ENCODE measurements at regions not wholly inside any gene's neighbourhood (a gene's known extent, or its start where the extent isn't known, plus 50 kb on each side); places are given as distances from the start of the nearest gene placed in this dataset.

- TF ChIP-seq, protein P1, sequence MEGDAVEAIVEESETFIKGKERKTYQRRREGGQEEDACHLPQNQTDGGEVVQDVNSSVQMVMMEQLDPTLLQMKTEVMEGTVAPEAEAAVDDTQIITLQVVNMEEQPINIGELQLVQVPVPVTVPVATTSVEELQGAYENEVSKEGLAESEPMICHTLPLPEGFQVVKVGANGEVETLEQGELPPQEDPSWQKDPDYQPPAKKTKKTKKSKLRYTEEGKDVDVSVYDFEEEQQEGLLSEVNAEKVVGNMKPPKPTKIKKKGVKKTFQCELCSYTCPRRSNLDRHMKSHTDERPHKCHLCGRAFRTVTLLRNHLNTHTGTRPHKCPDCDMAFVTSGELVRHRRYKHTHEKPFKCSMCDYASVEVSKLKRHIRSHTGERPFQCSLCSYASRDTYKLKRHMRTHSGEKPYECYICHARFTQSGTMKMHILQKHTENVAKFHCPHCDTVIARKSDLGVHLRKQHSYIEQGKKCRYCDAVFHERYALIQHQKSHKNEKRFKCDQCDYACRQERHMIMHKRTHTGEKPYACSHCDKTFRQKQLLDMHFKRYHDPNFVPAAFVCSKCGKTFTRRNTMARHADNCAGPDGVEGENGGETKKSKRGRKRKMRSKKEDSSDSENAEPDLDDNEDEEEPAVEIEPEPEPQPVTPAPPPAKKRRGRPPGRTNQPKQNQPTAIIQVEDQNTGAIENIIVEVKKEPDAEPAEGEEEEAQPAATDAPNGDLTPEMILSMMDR (conservative IDR thresholded peaks at IDR 0.05; ENCODE audit: low read depth, low read length): no peak
- no peak for TF ChIP-seq POLR2A (IDR thresholded peaks at IDR 0.05; ENCODE audit: low read depth, low read length)
- no peak for TF ChIP-seq CEBPB (IDR thresholded peaks at IDR 0.05; ENCODE audit: low read depth, low read length)
- no peak for TF ChIP-seq CHD1 (IDR thresholded peaks at IDR 0.05; ENCODE audit: low read depth, low read length)
Observed at GRCh38 chr1:8146257-8146855, 120.2 kb upstream of the ERRFI1 start.
